ENCODE measurements at regions not wholly inside any gene's neighbourhood (a gene's known extent, or its start where the extent isn't known, plus 50 kb on each side); places are given as distances from the start of the nearest gene placed in this dataset.

- TF ChIP-seq, protein P1, sequence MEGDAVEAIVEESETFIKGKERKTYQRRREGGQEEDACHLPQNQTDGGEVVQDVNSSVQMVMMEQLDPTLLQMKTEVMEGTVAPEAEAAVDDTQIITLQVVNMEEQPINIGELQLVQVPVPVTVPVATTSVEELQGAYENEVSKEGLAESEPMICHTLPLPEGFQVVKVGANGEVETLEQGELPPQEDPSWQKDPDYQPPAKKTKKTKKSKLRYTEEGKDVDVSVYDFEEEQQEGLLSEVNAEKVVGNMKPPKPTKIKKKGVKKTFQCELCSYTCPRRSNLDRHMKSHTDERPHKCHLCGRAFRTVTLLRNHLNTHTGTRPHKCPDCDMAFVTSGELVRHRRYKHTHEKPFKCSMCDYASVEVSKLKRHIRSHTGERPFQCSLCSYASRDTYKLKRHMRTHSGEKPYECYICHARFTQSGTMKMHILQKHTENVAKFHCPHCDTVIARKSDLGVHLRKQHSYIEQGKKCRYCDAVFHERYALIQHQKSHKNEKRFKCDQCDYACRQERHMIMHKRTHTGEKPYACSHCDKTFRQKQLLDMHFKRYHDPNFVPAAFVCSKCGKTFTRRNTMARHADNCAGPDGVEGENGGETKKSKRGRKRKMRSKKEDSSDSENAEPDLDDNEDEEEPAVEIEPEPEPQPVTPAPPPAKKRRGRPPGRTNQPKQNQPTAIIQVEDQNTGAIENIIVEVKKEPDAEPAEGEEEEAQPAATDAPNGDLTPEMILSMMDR (IDR thresholded peaks at IDR 0.05), result no peak
- TF ChIP-seq POLR2A (IDR thresholded peaks at IDR 0.05), result no peak
These were observed 179.9 kb downstream of the RPIA start for GRCh38 chr2:88871336-88871735.
